ENCODE measurements at regions not wholly inside any gene's neighbourhood (a gene's known extent, or its start where the extent isn't known, plus 50 kb on each side); places are given as distances from the start of the nearest gene placed in this dataset.

- H3K4me1 ChIP-seq (ENCODE audit: insufficient read depth, low read length): no peaks in the 10 kb centered on the region
- H3K4me3 ChIP-seq (ENCODE audit: low read depth in 1 of 2, low read length in 2 of 2): no peak overlapping the region
- TF ChIP-seq CTCF (IDR thresholded peaks at IDR 0.05; ENCODE audit: borderline replicate concordance, extremely low read depth, low read length, poor library complexity, severe bottlenecking): no peak
- no peak for TF ChIP-seq EZH2 (IDR thresholded peaks at IDR 0.05; ENCODE audit: borderline replicate concordance, low read depth, low read length, severe bottlenecking)
- no peak overlapping the region for H3K27ac ChIP-seq (ENCODE audit: low read length)
- no peak overlapping the region for H2AFZ ChIP-seq (ENCODE audit: low read depth, low read length)
- H3K4me2 ChIP-seq (ENCODE audit: insufficient read depth, low read length): no peak overlapping the region
- H3K79me2 ChIP-seq (ENCODE audit: insufficient read depth, low read length): no peaks in the 10 kb centered on the region
- no peaks in the 10 kb centered on the region for H4K20me1 ChIP-seq (ENCODE audit: insufficient read depth, low read length)
- ATAC-seq (ENCODE audit: insufficient read depth, low read depth): no peak
- no peak for DNase-seq
- H3K9me3 ChIP-seq (ENCODE audit: insufficient read depth, low read length, severe bottlenecking): no peaks in the 10 kb centered on the region
- no peak overlapping the region for H3K9ac ChIP-seq (ENCODE audit: low read depth, low read length)
- H3K27me3 ChIP-seq (ENCODE audit: insufficient read depth, low read length, poor library complexity): no peaks in the 10 kb centered on the region
- H3K36me3 ChIP-seq (ENCODE audit: insufficient read depth, low read length): no peaks in the 10 kb centered on the region
Measured at GRCh38 chr16:87027056-87027616, 290.1 kb downstream of the C16orf95 start.

GRCh38 chr16:87028481-87029320 lies 288.5 kb downstream of the C16orf95 start:
- Histone ChIP-seq H2AFZ (ENCODE audit: low read depth, low read length) (no peak overlapping the region), H3K79me2 (ENCODE audit: insufficient read depth, low read length) (no peaks in the 10 kb centered on the region), H3K36me3 (ENCODE audit: insufficient read depth, low read length) (no peaks in the 10 kb centered on the region), H3K4me3 (ENCODE audit: low read depth in 1 of 2, low read length in 2 of 2) (no peak overlapping the region), H3K9me3 (ENCODE audit: insufficient read depth, low read length, severe bottlenecking) (no peaks in the 10 kb centered on the region), H3K27ac (ENCODE audit: low read length) (no peak overlapping the region), H3K27me3 (ENCODE audit: insufficient read depth, low read length, poor library complexity) (peaks cover 4% of the 10 kb centered on the region), H4K20me1 (ENCODE audit: insufficient read depth, low read length) (no peaks in the 10 kb centered on the region), H3K4me1 (ENCODE audit: insufficient read depth, low read length) (no peaks in the 10 kb centered on the region), H3K4me2 (ENCODE audit: insufficient read depth, low read length) (no peak overlapping the region), H3K9ac (ENCODE audit: low read depth, low read length) (no peak overlapping the region)
- TF ChIP-seq CTCF (IDR thresholded peaks at IDR 0.05; ENCODE audit: borderline replicate concordance, extremely low read depth, low read length, poor library complexity, severe bottlenecking): no peak
- no peak for TF ChIP-seq EZH2 (IDR thresholded peaks at IDR 0.05; ENCODE audit: borderline replicate concordance, low read depth, low read length, severe bottlenecking)
- DNase-seq (no peak), ATAC-seq (ENCODE audit: insufficient read depth, low read depth) (no peak)

- no peaks in the 10 kb centered on the region for H3K9me3 ChIP-seq (ENCODE audit: insufficient read depth, low read length, severe bottlenecking)
- peaks cover 4% of the 10 kb centered on the region for H3K27me3 ChIP-seq (ENCODE audit: insufficient read depth, low read length, poor library complexity)
- H3K79me2 ChIP-seq (ENCODE audit: insufficient read depth, low read length): no peaks in the 10 kb centered on the region
- no peaks in the 10 kb centered on the region for H4K20me1 ChIP-seq (ENCODE audit: insufficient read depth, low read length)
- ATAC-seq (ENCODE audit: insufficient read depth, low read depth): no peak
- H3K36me3 ChIP-seq (ENCODE audit: insufficient read depth, low read length): no peaks in the 10 kb centered on the region
- H3K9ac ChIP-seq (ENCODE audit: low read depth, low read length): no peak overlapping the region
- H3K4me1 ChIP-seq (ENCODE audit: insufficient read depth, low read length): no peaks in the 10 kb centered on the region
- no peak overlapping the region for H3K4me3 ChIP-seq (ENCODE audit: low read depth in 1 of 2, low read length in 2 of 2)
- no peak overlapping the region for H2AFZ ChIP-seq (ENCODE audit: low read depth, low read length)
- no peak for TF ChIP-seq CTCF (IDR thresholded peaks at IDR 0.05; ENCODE audit: borderline replicate concordance, extremely low read depth, low read length, poor library complexity, severe bottlenecking)
- TF ChIP-seq EZH2 (IDR thresholded peaks at IDR 0.05; ENCODE audit: borderline replicate concordance, low read depth, low read length, severe bottlenecking): no peak
- no peak for DNase-seq
- H3K27ac ChIP-seq (ENCODE audit: low read length): no peak overlapping the region
- H3K4me2 ChIP-seq (ENCODE audit: insufficient read depth, low read length): no peak overlapping the region
Measured at GRCh38 chr16:87032554-87032953, 284.6 kb downstream of the C16orf95 start.
